ENCODE measurements at regions not wholly inside any gene's neighbourhood (a gene's known extent, or its start where the extent isn't known, plus 50 kb on each side); places are given as distances from the start of the nearest gene placed in this dataset.
"Not testable (repeated sequence)": the region's sequence is repeated elsewhere in the genome, so short reads cannot be mapped to it uniquely, and the experiment has no call there.

DNA sequence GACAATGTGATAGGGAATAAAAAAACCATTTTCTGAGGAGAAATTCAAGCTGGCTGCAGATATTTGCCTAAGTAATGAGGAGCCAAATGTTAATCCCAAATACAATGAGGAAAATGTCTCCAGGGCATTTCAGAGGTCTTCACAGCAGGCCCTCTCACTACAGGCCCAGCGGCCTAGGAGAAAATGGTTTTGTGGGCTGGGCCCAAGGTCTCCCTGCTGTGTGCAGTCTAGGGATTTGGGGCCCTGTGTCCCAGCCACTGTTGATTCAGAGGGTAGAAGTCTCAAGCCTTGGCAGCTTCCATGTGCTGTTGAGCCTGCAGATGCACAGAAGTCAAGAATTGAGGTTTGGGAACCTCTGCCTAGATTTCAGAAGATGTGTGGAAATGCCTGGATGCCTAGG is 778.7 kb downstream of the CENPC start:
- H3K4me3 ChIP-seq = no peak overlapping the region
- H3K9me3 ChIP-seq = no peaks in the 10 kb centered on the region
- H3K27ac ChIP-seq = no peak overlapping the region
- H3K27me3 ChIP-seq = no peaks in the 10 kb centered on the region
- no peaks in the 10 kb centered on the region for H3K4me1 ChIP-seq
- H3K36me3 ChIP-seq = no peaks in the 10 kb centered on the region
- DNase-seq = no peak
- TF ChIP-seq CTCF (IDR thresholded peaks at IDR 0.05) (no peak), POLR2A (IDR thresholded peaks at IDR 0.05) (no peak)
- intact Hi-C loops (cut with DNase I; ENCODE audit: low total_unique reads) = no loop called here

DNA sequence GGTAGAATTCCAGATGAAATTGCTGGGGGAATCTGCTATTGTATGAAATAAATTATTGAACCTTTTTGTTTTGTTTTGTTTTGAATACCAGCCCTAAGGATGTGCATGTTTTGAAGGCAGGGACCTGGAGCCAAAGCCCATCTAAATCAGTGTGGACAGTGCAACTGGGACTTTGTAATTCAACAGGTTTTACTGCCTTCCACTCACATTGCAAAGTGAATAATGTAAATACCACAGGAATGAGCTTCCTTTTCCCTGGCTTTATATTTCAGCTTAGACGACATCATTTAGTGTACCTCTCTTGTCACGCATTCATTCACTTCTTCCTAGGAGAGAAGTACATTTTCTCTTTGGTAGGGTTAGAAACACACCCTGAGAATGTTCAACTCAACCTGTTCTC is 795.0 kb downstream of the CENPC start:
- Histone ChIP-seq H3K9me3 (no peaks in the 10 kb centered on the region), H3K27ac (no peak overlapping the region), H3K4me3 (no peak overlapping the region), H3K27me3 (no peaks in the 10 kb centered on the region), H3K4me1 (no peaks in the 10 kb centered on the region), H3K36me3 (no peaks in the 10 kb centered on the region)
- intact Hi-C loops (cut with DNase I; ENCODE audit: low total_unique reads) = no loop called here
- no peak for DNase-seq
- TF ChIP-seq POLR2A (IDR thresholded peaks at IDR 0.05) (no peak), CTCF (IDR thresholded peaks at IDR 0.05) (no peak)

DNA sequence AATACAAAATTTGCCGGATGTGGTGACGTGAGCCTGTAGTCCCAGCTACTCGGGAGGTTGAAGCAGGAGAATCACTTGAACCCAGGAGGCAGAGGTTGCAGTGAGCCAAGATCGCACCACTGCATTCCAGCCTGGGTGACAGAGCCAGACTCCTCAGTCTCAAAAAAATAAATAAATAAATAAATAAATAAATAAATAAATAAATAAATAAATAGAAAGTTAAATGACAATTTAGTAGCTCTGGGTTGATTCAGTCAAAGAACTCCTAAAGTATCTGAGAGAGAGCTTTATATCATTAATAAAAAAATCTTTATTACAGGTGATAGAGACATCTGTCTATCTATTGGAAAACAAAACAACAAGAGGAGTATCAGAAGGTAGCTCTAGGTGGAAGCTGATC is 798.4 kb downstream of the CENPC start:
- H3K27ac ChIP-seq; H3K36me3 ChIP-seq; intact Hi-C loops (cut with DNase I; ENCODE audit: low total_unique reads); DNase-seq; H3K4me1 ChIP-seq; H3K9me3 ChIP-seq; H3K4me3 ChIP-seq; H3K27me3 ChIP-seq: not testable (repeated sequence)

DNA sequence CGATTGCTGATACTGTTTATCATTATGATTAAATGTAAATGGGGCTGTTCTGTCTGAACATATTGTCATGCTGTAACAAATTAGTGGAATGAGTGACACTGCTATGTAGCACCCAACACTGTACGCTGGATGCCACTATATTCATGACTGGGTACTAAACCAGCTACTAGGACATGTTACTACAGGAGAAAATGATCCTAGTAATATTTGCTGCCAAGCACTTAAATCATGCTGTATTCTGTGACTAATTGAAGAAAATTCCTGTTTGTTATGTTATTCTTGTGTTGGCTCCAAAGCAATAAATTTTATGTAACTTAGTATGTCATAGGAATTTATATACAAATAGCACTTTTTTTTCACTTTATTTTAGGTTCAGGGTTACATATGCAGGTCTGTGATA is 804.2 kb downstream of the CENPC start:
- no peak for DNase-seq
- H3K9me3 ChIP-seq = no peaks in the 10 kb centered on the region
- TF ChIP-seq CTCF (IDR thresholded peaks at IDR 0.05) = no peak
- TF ChIP-seq POLR2A (IDR thresholded peaks at IDR 0.05) = no peak
- H3K36me3 ChIP-seq = no peaks in the 10 kb centered on the region
- intact Hi-C loops (cut with DNase I; ENCODE audit: low total_unique reads) = no loop called here
- H3K4me3 ChIP-seq = no peak overlapping the region
- no peak overlapping the region for H3K27ac ChIP-seq
- no peaks in the 10 kb centered on the region for H3K4me1 ChIP-seq
- no peaks in the 10 kb centered on the region for H3K27me3 ChIP-seq

GRCh38 chr4:66736606-66737005 is 808.7 kb downstream of the CENPC start:
- Histone ChIP-seq H3K9me3 (no peaks in the 10 kb centered on the region), H3K4me1 (no peaks in the 10 kb centered on the region), H3K27ac (no peak overlapping the region), H3K36me3 (no peaks in the 10 kb centered on the region), H3K27me3 (no peaks in the 10 kb centered on the region), H3K4me3 (no peak overlapping the region)
- TF ChIP-seq CTCF (IDR thresholded peaks at IDR 0.05) (no peak), POLR2A (IDR thresholded peaks at IDR 0.05) (no peak)
- DNase-seq = no peak
- intact Hi-C loops (cut with DNase I; ENCODE audit: low total_unique reads) = no loop called here

GRCh38 chr4:66728280-66728679 is 817.0 kb downstream of the CENPC start:
- no peaks in the 10 kb centered on the region for H3K4me1 ChIP-seq
- no peak for DNase-seq
- intact Hi-C loops (cut with DNase I; ENCODE audit: low total_unique reads) = no loop called here
- TF ChIP-seq CTCF (IDR thresholded peaks at IDR 0.05) (no peak), POLR2A (IDR thresholded peaks at IDR 0.05) (no peak)
- H3K36me3 ChIP-seq = no peaks in the 10 kb centered on the region
- no peak overlapping the region for H3K27ac ChIP-seq
- H3K9me3 ChIP-seq = no peaks in the 10 kb centered on the region
- no peak overlapping the region for H3K4me3 ChIP-seq
- no peaks in the 10 kb centered on the region for H3K27me3 ChIP-seq

DNA sequence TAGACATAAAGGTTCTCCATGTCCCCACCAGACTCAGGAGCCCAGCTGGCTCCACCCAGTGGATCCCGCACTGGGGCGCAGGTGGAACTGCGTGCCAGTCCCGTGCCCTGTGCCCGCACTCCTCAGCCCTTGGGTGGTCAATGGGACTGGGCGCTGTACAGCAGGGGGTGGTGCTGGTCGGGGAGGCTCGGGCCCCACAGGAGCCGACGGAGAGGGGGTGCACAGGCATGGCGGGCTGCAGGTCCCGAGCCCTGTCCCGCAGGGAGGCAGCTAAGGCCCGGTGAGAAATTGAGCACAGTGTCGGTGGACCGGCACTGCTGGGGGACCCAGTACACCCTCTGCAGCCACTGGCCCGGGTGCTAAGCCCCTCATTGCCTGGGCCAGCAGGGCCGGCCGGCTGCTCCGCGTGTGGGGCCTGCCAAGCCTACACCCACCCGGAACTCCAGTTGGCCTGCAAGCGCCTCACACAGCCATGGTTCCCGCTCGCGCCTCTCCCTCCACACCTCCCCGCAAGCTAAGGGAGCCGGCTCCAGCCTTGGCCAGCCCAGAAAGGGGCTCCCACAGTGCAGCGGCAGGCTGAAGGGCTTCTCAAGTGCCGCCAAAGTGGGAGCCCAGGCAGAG is 832.9 kb downstream of the CENPC start:
- H3K4me3 ChIP-seq; intact Hi-C loops (cut with DNase I; ENCODE audit: low total_unique reads); H3K36me3 ChIP-seq; H3K27ac ChIP-seq; H3K27me3 ChIP-seq; DNase-seq; H3K9me3 ChIP-seq; H3K4me1 ChIP-seq: not testable (repeated sequence)

Measured in uterus (tissue), 3 donors.